Suppressor macrophage (primary cell): ENCODE measurements at regions not wholly inside any gene's neighbourhood (a gene's known extent, or its start where the extent isn't known, plus 50 kb on each side); places are given as distances from the start of the nearest gene placed in this dataset.
"Not testable (repeated sequence)": the region's sequence is repeated elsewhere in the genome, so short reads cannot be mapped to it uniquely, and the experiment has no call there.

ENCODE experiments used
- DNase-seq, 4 experiments: peaks; one replicate each; pipeline ENCODE4 v3.0.0-alpha.2; 2020 to 2022

DNA sequence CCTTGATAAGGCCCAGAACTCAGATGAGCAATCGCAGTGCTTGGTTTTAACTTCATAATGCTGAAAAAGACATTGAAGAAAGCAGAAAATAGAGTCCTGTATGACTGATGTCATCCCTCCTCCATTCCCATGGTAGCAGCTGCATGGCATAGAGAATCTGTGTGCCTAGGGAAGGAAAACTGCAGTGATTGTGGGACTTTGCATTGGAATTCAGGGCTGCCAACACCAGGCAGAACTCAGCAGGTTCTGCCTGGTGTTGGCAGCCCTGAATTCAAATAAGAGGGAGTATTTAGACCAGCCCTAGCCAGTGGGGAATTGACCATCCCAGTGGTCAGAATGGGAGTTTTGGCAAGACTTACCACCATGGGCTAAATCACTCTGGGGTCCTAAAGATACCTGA, 1016.0 kb downstream of the FAM181B start:
- DNase-seq: no peak

DNA sequence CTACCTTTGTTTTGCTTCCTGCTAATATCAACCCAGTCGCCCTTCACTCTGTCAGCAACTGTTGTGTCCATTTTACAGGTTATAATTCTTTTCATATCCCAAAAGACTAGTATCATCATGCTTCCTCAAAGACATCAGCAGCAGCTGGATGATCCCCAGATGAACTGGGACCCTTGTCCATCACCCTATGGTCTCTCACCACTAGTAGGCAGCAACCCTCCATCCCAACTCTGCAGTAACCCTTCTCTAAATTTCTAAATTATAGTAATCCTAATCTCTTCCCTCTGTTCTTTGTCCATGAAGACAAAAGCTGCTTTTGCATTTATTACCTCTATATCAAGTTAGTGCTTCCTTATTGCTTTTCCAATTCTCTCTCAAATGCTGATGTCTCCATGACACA, 1025.8 kb downstream of the FAM181B start:
- DNase-seq: no peak

DNA sequence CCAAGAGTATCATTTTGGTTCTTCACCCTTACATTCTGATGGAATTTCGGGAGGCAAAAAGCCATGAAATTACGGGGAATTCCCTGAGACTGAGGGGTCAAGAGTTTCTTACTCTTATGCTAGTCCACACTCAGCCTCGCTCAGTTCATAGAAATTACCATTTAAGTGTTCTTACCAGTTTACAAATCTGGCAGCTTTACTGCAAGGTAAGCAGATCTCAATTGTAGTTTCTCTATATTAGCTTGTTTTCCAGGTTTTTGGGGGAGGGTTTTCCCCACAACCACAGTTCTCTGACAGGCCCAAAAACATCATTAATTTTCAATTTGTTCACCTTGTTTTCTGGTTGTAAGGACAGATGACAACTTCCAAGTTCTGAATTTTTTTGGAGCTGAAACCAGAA, 1028.4 kb downstream of the FAM181B start:
- DNase-seq: no peak

DNA sequence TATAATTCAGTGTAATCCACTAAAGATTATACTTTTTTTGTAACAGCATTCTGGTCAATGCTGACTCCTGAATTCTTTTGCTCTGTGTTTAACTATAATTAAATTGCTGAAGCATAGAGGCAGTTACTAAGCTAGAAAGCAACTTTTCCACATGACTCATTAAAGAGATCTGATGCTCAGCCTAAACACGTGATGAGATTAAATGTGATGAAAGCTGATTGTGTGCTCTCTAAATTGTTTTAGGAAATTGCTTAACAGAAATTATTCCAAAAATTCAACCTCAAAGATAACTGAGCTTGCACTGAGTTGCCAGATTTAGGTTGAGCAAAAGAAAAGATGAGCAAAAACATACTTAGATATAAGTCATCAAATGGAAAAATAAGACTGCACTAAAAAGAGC, 1033.6 kb downstream of the FAM181B start:
- no peak for DNase-seq

DNA sequence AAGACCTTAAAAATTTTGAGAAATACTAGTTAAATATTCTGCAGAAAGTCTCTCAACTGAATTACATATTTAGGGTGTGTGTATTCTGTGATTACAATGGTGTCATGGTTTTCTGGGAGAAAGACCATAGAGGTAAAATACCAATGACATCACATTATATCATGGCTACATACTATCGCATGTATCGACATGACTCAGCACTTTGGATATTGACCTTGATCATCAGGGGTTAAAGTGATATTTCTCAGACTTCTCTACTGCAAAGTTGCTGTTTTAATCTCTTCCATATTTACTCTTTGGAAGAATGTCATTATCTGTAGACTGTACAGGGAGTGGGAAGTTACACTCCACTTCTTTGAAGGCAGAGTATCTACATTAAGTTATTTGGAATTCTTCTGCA, 1046.6 kb downstream of the FAM181B start:
- DNase-seq: no peak

DNA sequence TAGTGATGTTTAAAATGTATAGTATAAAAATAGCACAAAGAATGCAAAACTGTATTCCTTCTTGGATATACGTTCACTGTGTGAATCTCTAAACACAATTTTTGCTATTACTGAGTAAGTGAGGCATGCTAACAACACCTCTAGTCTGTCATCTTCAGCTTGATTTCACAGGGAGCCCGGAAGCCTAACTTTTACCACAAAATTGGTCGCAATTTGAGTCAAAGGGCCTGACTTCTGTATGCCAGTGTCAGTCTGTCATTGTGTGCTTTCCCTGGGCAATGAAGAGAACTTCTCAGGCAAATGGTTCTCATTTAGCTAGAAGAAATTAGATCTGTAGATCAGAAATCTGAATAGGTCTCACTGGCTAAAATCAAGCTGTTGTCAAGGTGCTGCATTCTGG, 1059.5 kb downstream of the FAM181B start:
- no peak for DNase-seq

DNA sequence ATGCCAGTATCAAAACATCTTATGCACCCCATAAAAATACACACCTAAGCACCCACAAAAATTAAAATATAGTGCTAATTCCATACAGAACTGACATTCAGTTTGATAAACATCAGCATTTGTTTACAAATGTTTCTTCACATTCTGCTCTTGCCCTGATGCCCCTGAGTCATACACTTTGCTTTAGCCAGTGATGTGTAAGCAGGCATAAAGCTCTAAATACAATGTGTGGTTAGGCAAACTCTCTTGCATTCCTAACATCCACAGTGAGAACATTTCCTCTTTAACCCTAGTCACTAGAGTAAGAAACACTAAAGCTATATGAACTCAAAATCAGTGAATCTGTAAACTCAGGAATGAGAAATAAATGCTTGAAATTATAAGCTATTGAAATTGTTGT, 1060.7 kb downstream of the FAM181B start:
- no peak for DNase-seq

DNA sequence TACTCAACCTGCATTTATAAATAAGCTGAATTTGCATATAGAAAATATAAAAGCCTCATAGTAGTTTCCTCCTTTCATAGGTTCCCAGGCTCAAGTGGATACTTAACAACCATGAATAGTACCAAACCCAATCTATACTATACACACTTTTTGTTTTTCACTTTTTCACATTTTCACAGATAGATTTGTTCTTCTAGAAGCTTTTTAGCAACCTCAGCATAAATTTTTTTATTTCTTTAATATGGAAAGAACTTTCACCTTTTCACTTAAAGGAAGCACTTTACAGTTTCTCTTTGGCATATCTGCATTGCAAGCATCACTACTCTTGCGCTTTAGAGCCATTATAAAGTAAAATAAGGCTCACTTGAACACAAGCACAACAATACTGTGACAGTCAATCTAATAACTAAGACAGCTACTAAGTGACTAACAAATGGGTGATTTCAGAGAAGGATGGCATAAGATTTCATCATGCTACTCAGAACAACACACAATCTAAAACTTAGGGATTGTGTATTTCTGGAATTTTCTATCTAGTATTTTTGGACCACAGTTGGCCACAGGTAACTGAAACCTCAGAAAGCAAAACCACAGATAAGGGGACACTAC, 1063.6 kb downstream of the FAM181B start:
- no peak for DNase-seq

DNA sequence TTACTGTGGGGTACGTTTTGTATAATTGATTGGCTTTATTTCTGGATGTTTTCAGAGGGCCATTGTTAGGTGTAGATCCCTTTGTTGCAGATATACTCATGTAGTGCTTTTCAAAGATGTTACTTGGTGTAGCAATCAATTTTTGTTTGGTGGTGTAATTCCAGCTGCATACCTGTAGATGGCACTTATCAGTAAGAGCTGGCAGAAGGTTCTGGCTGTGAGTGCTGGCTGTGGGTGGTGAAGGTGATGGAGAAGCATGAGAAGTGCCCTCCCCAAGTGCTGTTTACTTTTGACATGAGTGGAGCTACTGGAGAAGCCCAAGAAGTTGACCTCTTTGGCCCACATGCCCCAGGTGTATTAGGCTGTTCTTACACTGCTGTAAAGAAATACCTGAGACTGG, 1074.9 kb downstream of the FAM181B start:
- peak; percentile 2 to 30 (median 24) for DNase-seq

DNA sequence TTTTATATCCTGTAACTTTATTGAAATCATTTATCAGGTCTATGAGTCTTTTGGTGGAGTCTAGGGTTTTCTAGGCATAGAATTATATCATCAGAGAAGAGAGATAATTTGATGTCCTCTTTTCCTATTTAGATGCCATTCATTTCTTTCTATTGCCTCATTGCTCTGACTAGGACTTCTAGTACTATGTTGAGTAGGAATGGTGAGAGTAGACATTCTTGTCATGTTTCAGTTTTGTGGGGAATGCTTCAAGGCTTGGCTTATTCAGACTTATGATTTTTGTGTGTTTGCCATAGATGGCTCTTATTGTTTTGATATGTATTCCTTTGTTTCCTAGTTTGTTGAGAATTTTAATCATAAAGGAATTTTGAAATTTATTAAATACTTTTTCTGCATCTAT, 1078.3 kb downstream of the FAM181B start:
- no peak for DNase-seq

DNA sequence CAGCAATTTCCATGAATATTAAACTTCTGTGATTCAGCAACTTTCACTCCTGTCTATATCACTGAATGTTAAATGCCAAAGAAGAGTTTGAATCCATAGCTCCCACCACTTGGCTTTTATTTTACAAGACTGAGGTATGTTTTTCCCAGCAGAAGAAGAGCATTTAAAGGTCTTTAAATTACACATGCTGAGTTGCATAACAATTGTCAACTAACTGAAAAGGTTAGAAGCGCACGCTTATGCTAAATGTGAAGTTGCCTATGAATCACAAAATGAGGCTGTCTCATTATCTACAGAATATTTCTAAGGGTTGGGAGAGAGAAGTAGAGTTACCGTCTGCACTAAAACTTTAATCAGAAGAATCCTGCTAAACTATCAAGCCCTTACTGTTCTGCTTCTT, 1086.3 kb downstream of the FAM181B start:
- DNase-seq: no peak

DNA sequence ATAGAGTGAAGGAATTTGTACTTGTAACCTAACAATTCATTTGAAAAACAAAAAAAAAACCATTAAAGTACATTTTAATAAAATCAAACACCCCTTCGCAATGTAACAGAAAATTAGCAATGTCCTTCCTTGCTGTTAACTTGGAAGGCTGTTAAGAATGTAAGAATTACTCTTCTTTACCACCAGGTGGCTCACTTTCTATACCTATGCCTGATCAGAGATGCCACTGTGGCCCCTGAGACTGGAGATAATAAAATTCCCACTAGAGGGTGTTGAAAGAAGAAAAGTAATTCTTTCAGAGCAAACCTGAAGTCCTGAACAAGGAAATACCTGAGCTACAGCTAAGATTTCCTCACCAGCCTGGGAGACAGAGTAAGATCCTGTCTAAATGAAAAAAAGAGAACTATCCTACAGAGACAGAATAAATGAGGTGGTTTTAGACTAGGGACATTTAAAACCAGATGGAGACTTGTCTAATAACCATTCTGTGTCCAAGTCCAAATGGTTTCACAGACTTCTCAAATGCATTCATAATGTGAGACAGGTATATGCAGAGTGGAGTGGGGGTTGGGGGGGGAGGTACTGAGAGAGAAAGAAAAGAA, 1089.3 kb downstream of the FAM181B start:
- peak; percentile 30 to 74 (median 51) for DNase-seq

DNA sequence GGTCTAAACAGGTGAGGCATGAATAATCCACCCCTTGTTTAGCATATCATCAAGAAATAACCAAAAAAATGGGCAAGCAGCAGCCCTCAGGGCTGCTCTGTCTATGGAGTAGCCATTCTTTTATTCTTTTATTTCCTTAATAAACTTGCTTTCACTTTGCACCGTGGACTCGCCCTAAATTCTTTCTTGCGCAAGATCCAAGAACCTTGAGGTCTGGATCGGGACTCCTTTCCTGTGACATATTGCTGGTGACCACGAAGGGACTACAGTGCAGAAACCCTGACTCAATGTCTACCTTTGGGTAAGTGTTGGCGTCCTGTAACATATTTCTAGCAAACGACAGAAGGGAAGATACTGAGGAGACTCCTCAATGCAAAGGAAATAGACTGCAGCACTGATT, 1099.2 kb downstream of the FAM181B start:
- no peak for DNase-seq

DNA sequence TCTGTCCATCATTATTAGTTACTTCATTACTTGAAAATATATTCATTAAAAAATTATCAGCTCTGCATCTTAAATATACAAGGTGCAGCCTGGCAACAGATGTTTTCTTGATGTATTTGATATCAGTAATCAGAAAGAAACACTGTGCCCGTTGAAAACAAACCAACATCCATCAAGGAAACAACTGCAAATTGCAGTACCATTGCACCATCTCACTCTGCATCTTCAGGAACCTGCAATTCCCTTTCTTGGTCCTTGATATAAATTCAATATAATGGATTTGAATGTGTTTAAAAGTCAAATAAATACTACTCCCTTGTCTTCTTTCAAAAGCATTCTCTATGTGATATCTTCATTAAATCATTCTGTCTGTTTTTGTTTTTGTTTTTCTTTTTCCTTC, 1131.2 kb downstream of the FAM181B start:
- DNase-seq: no peak

DNA sequence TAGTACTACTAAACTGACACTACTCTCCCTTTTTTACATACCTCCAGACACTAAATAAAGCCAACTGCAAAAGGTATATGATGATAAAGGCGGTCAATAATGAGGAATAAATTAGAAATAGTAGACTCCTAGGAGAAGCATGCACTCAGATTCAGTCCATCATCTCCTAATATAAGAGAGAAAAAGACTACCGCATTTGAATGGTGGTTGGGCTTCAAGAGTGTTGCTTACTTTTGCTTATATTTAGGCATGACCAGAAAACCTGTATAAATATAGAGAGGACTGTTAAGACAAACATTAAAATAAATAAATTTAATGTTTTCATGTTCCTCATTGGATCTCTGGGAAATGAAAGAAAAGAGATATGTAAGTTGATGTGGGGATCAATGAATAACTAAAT, 1137.0 kb downstream of the FAM181B start:
- DNase-seq: no peak

DNA sequence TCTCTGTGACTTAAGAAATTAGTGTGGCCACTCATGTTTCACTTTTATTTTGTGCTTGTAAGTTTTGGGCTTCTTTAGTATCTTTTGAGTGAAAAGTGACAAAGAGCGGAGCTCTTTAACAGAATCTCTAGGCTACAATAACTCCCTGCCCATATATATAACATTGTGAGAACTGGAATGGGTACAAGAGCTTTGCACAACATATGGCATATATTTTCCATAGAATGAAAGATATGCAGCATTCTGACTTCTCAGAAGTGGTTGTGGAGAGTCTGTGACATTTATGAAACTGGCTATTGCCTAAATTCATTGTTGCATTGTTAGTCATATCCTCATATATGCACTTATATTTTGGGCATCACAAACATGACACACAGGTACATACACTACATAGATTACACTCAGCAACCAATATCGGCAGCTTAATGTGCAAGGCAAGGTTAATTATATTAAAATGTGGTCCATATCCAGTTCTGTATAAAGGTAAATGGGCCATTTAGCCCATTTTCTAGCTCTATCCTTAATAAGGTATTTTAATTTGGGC, 1148.2 kb downstream of the FAM181B start:
- DNase-seq: no peak

DNA sequence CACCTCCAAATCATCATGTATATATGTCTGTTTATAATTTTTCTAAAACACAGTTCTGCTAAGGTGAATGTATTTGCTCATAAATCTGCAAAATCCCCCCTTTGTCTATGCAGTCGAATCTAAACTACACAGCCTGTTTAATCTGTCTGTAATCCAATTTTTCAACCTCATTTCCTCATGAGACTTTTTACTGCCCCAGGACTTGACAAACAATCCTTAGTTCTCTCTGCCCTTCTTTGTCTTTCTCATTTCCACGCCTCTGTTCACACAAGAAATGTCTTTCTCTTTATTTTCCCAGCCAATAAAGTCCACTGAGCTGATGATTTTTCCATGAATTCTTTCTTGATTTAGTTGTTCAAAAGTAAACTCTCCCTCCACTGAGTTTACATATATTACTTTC, 1154.3 kb downstream of the FAM181B start:
- DNase-seq: no peak

DNA sequence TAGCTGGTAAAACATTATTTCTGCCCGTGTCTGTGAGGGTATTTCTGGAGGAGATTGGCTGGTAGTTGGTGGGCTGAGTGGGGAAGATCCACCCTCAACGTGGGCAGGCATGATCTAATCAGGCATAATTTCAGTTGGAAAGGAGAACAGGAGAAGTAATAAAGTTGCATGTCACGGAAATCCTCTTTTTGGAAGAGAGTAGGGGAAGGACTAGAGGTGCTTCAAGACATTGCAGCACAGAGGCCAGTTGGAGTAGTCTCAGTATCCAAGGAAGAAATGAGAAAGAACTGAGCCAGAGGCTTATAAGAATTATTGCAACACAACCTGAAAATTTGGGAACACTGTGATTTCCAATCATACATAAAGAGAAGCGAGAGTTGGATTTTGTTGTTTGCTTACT, 1155.1 kb downstream of the FAM181B start:
- DNase-seq: no peak

DNA sequence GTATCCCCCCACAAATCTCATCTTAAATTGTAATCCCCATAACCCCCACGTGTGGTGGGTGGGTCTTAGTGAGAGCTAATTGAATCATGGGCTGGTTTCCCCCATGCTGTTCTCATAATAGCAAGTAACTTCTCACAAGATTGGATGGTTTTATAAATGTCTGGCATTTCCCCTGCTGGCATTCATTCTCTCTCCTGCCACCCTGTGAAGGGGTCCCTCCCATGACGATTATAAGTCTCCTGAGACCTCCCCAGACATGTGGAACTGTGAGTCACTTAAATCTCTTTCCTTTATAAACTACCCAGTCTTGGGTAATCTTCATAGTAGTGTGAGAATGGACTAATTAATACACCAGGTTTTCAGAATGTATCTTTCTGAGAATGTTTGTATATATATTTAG, 1159.4 kb downstream of the FAM181B start:
- DNase-seq: no peak

DNA sequence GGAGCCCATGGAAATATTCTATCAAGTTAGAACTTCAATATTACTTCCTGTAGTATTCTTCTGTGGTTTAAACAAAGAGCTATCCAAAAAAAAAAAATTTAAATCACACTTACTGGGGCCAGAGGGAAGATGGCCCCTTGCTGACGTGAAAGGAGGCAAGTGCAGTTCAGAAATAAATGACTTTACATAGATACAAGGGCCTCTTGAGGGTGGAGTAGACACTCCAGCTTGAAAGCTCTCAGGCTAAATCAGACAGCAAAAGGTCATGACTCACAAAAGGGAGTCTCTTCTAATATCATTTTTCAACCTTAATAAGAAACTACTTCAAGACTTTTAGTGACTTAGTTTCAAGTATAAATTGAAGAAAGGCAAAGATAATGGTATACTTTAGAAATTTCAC, 1160.3 kb downstream of the FAM181B start:
- DNase-seq: no peak

DNA sequence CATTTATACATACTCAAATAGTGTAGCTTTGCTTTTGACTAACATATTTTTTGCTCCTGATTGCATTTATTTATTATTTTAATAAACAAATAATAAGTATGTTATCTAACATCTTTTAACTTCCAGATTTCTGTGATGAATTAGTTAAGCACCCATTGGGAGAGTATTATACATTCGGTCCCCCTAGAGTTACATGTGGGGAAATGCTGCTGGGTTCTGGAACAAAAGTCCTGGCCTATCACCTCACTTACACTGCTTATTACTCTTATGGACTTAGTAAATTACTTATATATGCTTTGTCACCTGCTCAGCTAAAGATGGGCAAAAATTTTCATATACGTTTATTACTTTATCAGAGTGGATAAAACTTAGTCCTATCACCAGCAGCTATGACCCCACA, 1163.0 kb downstream of the FAM181B start:
- DNase-seq: no peak

DNA sequence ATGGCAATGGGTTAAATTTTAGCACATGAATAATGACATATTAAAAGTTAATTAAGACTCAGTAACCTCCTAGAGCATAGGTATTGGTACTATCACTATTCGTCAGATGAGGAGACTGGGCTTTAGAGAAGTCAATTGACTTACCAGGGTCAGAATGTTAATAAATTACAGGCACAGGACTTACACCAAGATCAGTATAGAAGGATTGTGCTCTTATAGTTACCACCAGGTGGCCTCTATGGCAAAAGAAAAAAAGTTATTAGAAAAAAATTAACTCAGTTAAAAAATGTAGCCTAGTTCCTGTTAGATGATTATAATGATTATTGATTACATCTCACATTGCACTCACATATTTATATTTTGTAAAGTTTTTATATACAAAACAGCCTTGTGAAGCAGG, 1163.7 kb downstream of the FAM181B start:
- no peak for DNase-seq

DNA sequence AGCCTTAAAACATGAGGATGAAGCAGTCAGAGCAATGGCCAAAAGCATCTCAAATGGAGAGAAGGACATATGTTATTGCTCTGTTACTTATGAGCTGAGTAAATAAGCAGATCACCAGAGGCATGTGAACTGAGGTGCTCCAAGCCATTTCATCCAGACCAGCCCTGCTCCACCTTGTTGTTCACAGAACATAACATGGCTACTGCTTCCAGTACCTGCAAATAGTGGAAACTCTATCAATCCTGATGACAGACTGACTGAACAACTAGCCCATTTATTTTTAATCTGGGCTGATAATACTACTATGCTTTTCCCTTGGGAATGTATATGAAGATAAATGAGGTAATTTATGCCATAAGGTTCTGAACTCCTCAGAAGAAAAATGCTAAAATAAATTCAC, 1164.7 kb downstream of the FAM181B start:
- no peak for DNase-seq

DNA sequence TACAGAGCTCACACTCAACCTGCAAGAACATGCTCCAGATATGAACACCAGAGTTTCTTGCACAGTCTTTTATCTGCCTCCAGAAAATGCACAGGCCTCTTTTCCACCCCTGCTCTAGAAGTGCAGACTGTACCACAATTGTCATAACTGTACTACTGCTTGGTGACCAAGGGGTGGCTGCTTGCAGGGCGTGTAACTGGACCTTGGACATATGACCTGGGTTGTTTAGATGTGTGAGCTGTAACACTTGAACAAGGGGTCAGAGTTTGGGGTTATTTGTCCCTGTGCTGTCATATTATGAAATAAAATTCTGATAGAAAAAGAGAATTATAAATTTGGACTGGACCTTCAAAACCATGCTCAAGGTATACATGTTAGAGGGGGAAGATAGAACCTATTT, 1185.5 kb downstream of the FAM181B start:
- no peak for DNase-seq

DNA sequence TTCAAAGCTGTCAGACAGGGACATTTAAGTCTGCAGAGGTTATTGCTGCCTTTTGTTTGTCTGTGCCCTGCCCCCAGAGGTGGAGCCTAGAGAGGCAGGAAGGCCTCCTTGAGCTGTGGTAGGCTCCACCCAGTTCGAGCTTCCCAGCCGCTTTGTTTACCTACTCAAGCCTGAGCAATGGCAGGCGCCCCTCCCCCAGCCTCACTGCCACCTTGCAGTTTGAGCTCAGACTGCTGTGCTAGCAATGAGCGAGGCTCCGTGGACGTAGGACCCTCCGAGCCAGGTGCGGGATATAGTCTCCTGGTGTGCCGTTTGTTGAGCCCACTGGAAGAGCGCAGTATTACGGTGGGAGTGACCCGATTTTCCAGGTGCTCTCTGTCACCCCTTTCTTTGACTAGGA, 1193.9 kb downstream of the FAM181B start:
- not testable (repeated sequence) for DNase-seq
